Left renal cortex interstitium (tissue), 4 donors: ENCODE measurements at regions not wholly inside any gene's neighbourhood (a gene's known extent, or its start where the extent isn't known, plus 50 kb on each side); places are given as distances from the start of the nearest gene placed in this dataset.

ENCODE experiments used
- DNase-seq, 4 donors: peaks; one replicate each; pipeline ENCODE4 v3.0.0-alpha.2; 2013; ENCODE audit warnings: low read depth in 4 of 4, low spot score in 2 of 4, missing footprints in 1 of 4

DNA sequence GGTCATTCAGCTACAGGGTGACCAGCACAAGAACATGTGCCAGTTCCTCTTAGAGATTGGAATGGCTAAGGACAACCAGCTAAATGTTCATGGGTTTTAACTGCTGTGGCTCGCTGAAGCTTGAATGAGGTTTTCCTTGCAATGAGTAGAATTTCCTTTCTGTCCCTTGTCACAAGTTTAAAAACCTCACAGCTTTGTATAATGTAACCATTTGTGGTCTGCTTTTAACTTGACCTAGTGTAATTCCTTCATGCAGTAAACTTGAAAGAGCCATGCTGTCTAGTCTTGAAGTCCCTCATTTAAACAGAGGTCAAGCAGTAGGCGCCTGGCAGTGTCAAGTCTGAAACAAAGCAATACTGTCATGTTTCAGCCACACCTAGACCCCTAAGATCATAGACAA, 181.3 kb upstream of the DMRT1 start:
- no peak for DNase-seq

DNA sequence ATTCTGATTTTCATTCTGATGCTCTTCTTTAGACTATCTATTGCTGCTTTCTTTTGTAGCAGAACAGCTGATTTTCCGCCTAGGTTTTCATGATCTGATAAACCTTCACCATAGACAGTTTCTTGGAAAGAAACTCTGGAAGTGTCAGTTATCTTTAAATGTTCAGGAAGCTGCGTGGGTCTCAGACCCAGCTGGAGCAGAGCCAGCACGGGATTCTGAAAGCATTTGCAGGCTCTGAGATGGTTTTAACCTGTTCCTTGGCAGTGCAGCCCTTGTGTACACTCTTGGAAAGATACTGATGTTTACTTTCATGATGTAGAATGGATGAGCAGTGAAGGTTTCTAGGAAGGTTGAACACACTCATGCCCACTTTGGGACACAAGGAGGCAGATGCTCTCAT, 178.0 kb upstream of the DMRT1 start:
- no peak for DNase-seq

DNA sequence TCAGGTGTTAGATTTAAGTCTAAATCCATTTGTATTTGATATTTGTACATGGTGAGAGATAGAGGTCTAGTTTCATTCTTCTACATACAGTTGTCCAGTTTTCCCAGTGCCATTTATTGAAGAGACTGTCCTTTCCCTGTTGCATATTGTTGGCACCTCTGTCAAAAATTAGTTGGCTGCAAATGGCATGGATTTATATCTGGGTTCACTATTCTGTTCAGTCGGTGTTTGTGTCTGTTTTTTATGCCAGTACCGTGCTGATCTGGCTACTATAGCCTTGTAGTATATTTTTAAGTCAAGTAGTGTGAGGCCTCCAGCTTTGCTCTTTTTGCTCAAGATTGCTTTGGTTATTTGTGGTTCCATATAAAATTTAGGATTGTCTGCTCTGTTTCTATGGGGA, 176.2 kb upstream of the DMRT1 start:
- no peak for DNase-seq

DNA sequence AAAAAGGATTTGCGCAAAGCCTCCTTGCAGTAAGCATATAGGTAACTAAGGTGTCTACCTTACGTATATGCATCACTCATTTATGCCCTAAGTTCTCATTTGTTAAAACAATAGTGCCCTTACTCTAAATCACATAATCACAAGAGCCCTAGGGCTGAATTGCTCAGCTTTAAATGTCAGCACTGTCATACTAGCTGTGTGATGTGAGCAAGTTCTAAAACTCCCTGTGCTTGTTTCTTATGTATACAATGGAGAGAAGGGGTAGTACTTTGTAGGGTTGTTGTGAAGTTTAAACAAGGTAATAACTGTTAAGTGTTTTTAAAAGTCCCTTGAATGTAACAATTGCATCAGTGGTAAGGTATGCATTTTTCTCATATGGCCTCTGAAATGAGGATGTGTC, 169.5 kb upstream of the DMRT1 start:
- no peak for DNase-seq

DNA sequence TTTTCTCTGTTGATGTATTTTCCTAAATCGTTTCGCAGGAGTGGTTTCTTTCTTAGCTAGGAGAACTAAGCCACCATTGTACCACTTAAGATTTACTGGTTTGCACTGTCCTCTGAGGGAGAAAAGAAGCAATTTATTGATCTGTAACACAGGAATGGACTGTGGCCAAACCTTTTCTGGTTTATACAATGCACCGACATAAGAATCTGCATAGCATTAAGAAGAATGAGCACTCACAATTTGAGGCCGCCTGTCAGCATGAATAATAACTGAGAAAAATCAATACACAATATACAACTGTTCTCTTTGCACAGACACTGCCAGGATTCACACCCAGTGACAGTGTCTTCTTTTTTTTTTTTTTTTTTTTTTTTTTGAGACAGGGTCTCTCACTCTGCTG, 168.6 kb upstream of the DMRT1 start:
- no peak for DNase-seq

DNA sequence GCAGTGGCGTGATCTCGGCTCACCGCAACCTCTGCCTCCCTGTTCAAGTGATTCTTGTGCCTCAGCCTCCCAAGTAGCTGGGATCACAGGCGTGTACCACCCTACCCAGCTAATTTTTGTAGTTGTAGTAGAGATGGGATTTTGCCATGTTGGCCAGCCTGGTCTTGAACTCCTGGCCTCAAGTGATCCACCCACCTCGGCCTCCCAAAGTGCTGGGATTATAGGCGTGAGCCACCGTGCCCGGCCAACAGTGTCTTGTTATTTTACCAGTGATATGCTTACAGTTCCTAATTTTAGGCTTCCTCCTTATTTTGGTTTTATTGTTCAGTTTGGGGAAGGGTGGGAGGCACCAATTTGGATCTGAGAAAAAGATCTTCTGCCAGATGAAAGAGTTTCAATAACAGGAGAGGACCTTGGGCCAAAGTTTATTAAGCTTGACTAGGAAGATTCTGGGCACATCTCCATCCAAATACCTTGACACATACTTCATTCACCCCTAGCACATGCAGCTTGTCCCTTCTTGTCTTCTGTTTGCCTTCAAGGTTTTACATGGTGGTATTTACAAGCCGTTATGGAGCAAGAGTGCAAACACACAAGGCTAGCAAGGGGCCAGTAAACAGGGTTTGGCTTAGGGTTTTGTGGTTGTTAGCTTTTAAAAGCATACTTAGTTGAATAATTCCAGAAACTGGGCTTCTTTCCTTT, 168.1 kb upstream of the DMRT1 start:
- DNase-seq: no peak

DNA sequence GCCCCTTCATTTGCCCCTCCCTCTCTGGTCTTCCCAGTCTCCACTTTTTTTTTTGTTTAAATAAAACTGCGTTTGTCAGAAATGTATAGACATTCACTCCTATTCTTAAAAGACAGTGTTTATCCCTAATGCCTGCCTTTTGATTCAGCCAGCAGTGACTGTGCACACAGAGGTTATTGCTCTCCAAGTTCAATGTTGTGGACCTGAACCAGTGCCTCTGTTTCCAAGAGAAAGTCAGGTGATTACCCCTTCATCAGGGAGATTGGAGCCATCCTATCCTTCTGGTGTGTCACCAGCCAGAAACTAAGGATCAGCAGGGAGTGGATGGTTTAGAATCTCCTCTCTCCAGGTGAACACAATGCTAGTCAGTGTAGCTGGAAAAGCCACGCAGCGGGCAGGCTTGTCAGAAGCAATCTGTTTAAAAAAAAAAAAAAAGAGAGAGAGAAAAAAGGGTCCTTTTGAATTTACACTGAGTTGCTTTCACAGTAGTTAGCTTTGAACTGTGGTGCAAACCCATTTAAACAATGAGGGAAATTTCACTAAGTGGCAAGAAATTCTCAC, 167.5 kb upstream of the DMRT1 start:
- DNase-seq: no peak

DNA sequence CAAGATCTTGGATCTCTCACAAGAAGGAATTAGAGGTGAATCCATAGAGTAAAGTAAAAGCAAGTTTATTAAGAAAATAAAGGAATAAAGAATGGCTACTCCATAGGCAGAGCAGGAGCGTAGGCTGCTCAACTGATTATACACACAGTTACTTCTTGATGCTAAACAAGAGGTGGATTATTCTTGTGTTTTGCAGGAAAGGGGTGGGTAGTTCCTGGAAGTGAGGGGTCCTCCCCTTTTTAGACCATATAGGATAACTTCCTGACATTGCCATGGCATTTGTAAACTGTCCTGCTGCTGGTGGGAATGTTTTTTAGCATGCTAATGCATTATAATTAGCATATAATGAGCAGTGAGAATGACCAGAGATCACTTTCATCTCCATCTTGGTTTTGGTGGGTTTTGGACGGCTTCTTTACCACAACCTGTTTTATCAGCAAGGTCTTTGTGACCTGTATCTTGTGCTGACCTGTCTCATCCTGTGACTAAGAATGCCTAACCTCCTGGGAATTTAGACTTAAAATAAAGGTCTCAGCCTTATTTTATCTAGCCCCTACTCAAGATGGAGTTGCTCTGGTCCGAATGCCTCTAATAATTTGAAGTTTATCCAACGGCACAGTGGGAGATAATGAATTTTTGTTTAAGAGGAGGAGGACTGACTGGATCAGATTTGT, 165.7 kb upstream of the DMRT1 start:
- no peak for DNase-seq

DNA sequence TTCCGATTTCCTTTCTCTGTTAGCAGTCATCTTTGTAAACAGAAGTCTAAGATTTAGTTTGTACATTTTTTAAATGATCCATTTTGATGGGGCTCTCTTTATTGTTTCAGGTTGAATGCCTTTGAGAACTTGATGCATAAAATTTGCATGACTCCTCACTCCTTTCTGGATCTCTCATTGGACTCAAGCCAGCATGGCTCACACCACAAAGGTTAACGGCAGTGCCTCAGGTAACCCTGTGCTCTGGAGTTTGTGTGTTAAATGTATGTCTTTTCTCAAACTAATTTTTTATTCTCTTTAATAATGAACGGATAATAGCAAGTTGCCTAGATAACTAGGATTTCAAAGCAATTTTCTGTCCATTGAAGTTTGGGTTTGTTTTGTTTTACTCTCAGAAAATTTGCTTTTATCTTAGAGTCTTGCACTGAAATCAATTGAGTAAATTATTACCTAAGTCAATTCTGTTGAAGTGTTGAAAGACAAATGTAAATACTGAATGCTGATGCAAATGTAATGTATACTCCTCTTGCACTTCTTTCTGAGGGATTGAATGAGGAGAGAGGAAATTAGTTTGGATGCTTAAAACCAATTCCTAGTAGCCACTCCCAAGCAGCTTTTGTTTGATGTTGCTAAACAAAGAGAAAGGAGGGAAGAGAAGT, 164.6 kb upstream of the DMRT1 start:
- no peak for DNase-seq

DNA sequence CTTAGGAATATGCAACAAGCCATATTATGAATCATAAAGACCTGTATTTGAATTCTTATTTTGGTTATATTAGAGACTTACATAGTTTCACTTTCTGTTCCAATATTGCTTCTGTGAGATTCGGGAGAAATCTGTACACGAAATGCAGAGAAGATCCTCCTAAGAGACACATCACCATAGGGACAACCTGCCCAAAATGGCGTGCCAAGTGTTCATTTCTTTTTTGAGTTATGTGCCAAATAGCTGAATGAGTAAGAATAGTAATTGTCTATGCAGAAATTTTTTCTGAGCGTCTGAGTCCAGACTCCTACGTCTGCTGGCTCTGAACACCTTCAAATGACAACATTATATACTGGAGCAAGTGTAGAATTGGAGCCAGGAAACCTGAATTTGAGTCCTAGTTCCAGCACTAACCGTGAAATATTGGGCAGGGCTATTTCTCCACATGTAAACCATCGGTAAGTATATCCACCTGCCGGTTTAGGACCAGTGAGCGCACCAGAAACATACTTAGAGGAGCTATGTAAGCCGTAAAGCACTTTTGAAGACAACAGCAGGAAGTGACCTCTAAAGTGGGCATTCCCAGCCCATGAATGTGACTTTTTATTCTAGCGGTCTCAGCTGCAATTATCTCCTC, 163.9 kb upstream of the DMRT1 start:
- DNase-seq: no peak

DNA sequence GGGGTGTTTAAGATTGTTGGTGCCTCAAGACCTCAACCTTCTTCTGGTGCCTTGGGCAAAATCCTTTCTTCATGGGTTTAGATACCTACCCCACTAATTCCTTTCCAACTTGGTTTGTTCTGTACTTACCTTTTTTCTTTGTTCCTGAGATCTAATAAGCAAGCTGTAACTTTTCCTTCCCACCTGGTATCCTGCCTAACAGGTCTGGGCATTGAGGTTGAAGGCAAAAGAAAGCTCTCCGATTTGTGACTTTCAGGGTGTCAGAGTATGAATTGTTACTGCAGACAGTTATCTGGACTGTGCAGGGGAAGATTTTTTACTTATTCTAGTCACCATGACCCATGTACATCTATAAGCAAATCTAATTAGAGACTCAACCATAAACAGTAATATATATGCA, 162.6 kb upstream of the DMRT1 start:
- no peak for DNase-seq

DNA sequence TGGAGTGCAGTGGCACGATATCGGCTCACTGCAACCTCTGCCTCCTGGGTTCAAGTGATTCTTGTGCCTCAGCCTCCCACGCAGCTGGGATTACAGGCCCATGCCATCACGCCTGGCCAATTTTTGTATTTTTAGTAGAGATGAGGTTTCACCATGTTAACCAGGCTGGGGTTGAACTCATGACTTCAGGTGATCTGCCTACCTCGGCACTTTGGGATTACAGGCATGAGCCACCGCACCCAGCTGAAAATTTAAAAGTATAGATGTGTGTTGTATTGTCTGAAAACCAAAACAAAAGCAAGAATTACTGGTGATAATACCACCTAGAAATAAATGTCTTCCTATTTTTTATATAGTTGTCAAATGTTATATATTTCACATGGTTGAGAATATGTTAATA, 162.0 kb upstream of the DMRT1 start:
- no peak for DNase-seq

DNA sequence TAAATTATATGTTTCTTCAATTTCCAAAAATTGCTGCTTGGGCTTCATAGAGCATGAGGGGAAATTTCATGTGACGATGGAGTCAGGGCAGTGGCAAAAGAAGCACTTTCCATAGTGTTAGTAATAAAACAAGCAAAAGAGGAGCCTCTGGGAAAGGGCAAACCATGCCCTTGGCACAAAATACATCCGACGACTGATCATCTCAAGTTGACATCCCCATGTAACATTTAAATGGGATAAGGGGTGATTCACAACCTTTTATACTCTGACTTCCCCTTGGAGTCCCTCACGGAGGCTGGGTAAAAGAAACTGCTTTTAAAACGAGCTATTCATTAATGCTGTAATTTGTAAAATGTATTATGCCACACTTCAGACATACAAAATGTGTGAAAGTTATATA, 161.4 kb upstream of the DMRT1 start:
- no peak for DNase-seq

DNA sequence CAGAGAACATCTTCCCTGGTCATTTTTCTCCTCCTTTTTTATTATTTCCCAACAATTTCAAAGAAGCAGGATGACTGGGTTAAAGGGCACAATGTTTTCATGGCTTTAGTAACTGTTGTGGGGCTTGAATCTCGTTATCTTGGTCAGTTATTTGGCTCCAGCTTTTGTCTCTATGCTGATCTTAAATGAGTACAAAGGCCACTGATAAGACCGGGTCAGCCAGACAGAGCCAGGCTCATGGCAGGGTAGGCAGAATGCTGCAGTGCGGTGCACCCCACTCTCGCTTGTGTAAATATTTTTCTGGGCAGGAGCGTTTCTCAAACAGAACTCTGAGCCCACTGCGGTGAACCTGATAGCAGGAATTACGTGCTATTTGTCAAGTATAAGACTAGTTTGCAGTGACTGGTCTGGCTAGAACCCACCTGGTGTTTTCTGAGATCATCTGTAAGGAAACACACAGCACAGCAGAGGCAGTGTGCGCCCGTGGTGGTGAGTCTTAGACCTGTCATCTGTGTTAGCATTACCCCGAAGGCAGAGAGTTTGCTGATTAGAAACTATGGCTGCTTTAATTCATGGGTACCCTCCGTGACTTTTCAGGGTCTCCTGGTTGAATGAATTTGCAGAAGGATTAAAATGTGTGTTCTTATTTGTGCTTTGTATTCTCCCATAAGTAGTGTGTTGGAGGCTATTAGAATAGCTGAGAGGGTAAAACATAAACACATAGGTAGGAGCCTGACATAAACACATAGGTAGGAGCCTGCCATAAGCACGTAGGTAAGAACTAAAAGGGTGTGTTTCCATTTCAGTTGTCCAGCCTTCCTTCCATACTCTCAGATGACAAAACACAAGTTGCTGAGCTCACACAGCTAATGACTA, 158.6 kb upstream of the DMRT1 start:
- DNase-seq: no peak

DNA sequence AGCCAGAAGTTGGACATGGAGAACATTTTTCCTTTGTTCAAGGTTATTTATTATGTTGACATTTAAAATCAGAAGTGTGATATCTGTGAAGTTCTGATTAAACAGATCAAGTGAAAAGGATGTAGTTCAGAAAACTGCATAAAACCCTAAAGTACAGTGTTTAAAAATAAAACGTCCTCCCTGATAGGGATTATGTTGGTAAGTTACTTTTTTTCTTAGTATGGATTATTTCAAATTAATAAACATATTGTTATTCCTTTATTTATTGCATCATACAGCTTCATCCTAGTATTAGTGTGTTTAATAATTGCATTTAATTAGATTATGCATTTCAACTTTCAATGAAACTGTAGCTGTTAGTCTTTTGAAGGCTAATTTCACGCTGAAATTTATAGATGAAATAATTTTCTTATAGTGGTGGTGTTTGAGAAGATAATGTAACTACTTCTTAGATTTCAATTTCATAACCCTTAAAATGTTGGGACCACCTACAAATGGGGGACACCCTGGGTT, 157.9 kb upstream of the DMRT1 start:
- no peak for DNase-seq

DNA sequence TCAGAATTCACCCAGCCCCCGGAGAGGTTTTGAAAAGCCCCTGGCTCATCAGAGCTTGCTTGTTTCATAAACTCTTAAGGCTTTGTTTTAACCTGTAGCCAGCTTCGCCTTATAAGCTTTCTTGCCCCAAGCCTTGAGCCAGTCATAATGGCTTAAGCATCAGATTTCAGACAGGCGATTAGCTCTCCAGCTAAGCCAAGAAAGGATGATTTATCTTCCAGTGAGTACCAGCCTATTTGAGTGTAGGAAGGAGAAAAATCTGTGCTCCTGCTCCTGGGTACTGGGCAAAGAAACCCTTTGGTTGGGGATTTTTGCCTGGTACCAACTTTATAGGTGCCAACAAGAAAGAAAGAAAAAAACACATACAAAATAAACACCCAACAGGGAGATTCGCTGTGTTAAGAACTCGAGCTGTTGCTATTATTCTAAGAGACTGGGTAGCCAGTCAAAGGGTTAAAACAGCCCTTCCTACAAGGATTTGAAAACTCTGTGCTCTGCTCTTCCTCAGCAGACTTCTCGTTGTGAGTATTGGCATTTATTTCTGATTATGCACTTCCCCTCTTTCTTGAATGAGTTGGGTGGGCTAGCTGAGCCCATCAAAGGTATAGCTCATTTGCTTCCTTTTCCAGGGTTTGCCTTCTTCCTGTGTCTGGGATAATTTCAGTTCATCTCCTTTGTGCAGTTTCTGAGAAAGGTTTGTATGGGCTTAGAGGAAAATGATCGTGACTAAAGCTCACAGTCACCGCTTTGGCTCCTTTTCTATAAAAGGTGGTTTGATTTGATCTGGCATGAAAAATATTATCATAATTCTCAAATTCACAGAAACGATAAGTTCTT, 157.2 kb upstream of the DMRT1 start:
- DNase-seq: peak in 1 of 4 donors; percentile 58

DNA sequence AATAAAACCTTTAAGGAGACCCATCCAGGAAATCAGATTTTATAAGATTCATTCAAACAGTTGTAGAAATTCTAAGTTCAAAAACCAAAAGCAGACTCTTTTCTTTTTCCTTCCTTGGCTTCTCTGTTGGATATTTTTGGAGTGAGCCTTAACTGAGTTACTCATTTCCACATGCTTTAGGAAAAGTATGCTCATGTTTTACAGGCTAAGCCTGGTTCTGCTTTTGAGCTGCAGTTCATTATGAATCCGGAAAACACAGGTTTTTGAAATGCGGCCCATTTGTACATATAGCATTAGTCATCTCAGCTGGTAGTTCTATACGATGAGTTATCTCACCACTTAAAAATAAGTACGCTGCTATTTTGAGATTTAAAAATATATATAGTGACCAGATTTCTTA, 156.6 kb upstream of the DMRT1 start:
- DNase-seq: no peak

DNA sequence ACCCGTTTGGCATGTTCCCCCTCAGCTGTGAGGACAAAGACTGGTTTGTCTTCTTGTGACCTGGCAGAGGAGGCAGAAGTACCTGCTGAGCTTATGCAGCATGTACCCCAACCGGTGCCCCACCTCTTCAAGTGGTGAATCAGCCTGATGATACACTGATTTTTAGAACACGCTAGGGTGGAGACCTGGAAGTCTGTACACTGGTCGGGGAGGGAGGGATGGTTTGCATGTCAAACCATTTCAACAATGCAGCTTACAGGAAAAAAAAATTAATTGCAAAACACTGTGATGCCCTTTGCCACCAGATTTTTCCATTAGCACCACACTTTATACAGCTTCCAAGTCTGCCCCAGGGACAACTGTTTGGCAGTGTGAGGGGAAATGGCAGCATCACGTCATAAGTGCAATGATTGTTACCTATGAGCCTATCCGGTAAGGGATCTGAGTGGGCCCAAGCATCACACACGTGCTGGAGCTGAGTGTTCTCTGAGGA, 155.1 kb upstream of the DMRT1 start:
- no peak for DNase-seq
